ENCODE measurements at regions not wholly inside any gene's neighbourhood (a gene's known extent, or its start where the extent isn't known, plus 50 kb on each side); places are given as distances from the start of the nearest gene placed in this dataset.

DNA sequence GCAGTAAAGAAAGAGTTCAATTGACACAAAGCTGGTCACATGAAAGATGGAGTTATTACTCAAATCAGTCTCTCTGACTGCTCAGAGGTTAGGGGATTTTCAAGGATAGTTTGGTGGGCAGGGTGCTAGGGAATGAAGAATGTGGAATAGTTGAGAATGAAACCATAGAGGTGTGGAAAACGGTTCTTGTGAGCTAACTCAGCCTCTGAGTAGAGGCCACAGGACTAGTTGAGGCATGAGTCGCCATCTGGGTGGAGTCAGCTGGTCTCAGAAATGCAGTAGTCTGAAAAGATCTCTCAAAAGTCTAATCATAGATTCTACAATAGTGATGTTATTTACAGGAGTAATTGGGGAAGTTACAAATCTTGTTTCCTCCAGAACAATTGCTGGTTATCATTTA lies 178.9 kb upstream of the SPEF2 start:
- H3K27ac Mint-ChIP-seq (ENCODE audit: unreplicated experiment) = no peak overlapping the region
- H3K9me3 Mint-ChIP-seq (ENCODE audit: low read depth, unreplicated experiment) = no peaks in the 10 kb centered on the region
- intact Hi-C loops (cut with micrococcal nuclease; ENCODE audit: unreplicated experiment) = no loop called here
- no peaks in the 10 kb centered on the region for H3K36me3 Mint-ChIP-seq (ENCODE audit: insufficient read depth, unreplicated experiment)
- no peak for DNase-seq
- H3K27me3 Mint-ChIP-seq (ENCODE audit: unreplicated experiment) = no peaks in the 10 kb centered on the region
- no peaks in the 10 kb centered on the region for H3K4me1 Mint-ChIP-seq (ENCODE audit: low read depth, unreplicated experiment)
- TF ChIP-seq CTCF (IDR thresholded peaks at IDR 0.05; ENCODE audit: unreplicated experiment) = no peak
- CTCF ChIA-PET = no interaction called here
- no TSS peak for BruUV-seq (replicated peaks)
- H3K4me3 Mint-ChIP-seq (ENCODE audit: low read depth, unreplicated experiment) = no peak overlapping the region

GRCh38 chr5:35438288-35438687 lies 179.4 kb upstream of the SPEF2 start:
- H3K27ac Mint-ChIP-seq (ENCODE audit: unreplicated experiment) = no peak overlapping the region
- no peaks in the 10 kb centered on the region for H3K9me3 Mint-ChIP-seq (ENCODE audit: low read depth, unreplicated experiment)
- H3K36me3 Mint-ChIP-seq (ENCODE audit: insufficient read depth, unreplicated experiment) = no peaks in the 10 kb centered on the region
- no peaks in the 10 kb centered on the region for H3K4me1 Mint-ChIP-seq (ENCODE audit: low read depth, unreplicated experiment)
- CTCF ChIA-PET = no interaction called here
- no peak for DNase-seq
- H3K4me3 Mint-ChIP-seq (ENCODE audit: low read depth, unreplicated experiment) = no peak overlapping the region
- no TSS peak for BruUV-seq (replicated peaks)
- TF ChIP-seq CTCF (IDR thresholded peaks at IDR 0.05; ENCODE audit: unreplicated experiment) = no peak
- intact Hi-C loops (cut with micrococcal nuclease; ENCODE audit: unreplicated experiment) = no loop called here
- no peaks in the 10 kb centered on the region for H3K27me3 Mint-ChIP-seq (ENCODE audit: unreplicated experiment)

DNA sequence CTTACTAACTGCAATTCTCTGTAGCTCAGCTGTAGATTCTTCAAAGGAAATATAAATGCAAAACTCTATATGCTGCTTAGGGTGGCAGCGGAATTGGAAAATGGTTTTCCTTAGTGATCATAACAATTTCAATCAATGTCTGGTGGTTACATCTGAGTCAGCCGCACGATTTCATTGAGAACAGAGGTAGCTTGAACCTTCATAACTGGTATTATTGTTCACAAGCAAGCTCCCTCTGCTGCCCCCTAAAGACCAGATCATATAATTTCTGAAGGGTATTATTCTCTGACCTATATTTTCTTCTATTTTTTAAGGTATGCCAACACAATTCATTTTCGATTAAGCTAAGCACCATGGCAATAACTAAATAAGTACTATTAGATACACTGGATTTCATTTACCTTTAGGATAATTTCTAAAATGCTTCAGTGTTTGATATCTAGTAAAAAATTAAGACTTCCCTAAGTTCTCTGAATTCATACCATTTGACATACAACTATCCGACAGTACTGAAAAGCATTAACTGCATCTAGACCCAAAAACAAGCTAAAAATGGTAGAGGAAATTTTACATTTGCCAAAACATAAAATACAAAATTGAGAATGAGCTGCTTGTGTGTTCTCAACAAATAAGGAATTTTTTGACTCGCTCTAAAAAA lies 181.1 kb upstream of the SPEF2 start:
- no peak overlapping the region for H3K4me3 Mint-ChIP-seq (ENCODE audit: low read depth, unreplicated experiment)
- H3K27me3 Mint-ChIP-seq (ENCODE audit: unreplicated experiment) = no peaks in the 10 kb centered on the region
- intact Hi-C loops (cut with micrococcal nuclease; ENCODE audit: unreplicated experiment) = no loop called here
- CTCF ChIA-PET = interaction anchor here (0.6 kb wide), 1 partner anchor 9 kb away, joined by 4 read pairs; no protein-coding TSS in a partner anchor
- TF ChIP-seq CTCF (IDR thresholded peaks at IDR 0.05; ENCODE audit: unreplicated experiment) = no peak
- H3K36me3 Mint-ChIP-seq (ENCODE audit: insufficient read depth, unreplicated experiment) = no peaks in the 10 kb centered on the region
- H3K27ac Mint-ChIP-seq (ENCODE audit: unreplicated experiment) = no peak overlapping the region
- no peaks in the 10 kb centered on the region for H3K4me1 Mint-ChIP-seq (ENCODE audit: low read depth, unreplicated experiment)
- peaks cover 5% of the 10 kb centered on the region for H3K9me3 Mint-ChIP-seq (ENCODE audit: low read depth, unreplicated experiment)
- DNase-seq = no peak
- BruUV-seq (replicated peaks) = no TSS peak

- no peak for DNase-seq
Observed at GRCh38 chr5:35430381-35431162, 187.1 kb upstream of the SPEF2 start.

More at GRCh38 chr5:35430381-35431162, 187.1 kb upstream of the SPEF2 start:
- no peak for TF ChIP-seq CTCF (IDR thresholded peaks at IDR 0.05; ENCODE audit: unreplicated experiment)
- no peaks in the 10 kb centered on the region for H3K4me1 Mint-ChIP-seq (ENCODE audit: low read depth, unreplicated experiment)
- no peak overlapping the region for H3K4me3 Mint-ChIP-seq (ENCODE audit: low read depth, unreplicated experiment)
- intact Hi-C loops (cut with micrococcal nuclease; ENCODE audit: unreplicated experiment) = no loop called here
- no TSS peak for BruUV-seq (replicated peaks)
- CTCF ChIA-PET = no interaction called here
- H3K27me3 Mint-ChIP-seq (ENCODE audit: unreplicated experiment) = no peaks in the 10 kb centered on the region
- H3K27ac Mint-ChIP-seq (ENCODE audit: unreplicated experiment) = no peak overlapping the region
- peaks cover 15% of the 10 kb centered on the region for H3K9me3 Mint-ChIP-seq (ENCODE audit: low read depth, unreplicated experiment)
- H3K36me3 Mint-ChIP-seq (ENCODE audit: insufficient read depth, unreplicated experiment) = no peaks in the 10 kb centered on the region
